ENCODE measurements at regions not wholly inside any gene's neighbourhood (a gene's known extent, or its start where the extent isn't known, plus 50 kb on each side); places are given as distances from the start of the nearest gene placed in this dataset.

GRCh38 chr14:71589609-71590008, 342.6 kb upstream of the RGS6 start:
- Histone ChIP-seq H4K20me1 (ENCODE audit: insufficient read depth) (no peaks in the 10 kb centered on the region), H3K4me3 (ENCODE audit: low read length) (no peak overlapping the region), H3K9ac (ENCODE audit: low read length) (no peak overlapping the region), H3K27ac (ENCODE audit: low read length) (no peak overlapping the region), H2AFZ (ENCODE audit: low read depth, low read length) (no peak overlapping the region), H3K79me2 (replicated peaks; ENCODE audit: insufficient read depth, low read length) (no peaks in the 10 kb centered on the region), H3K9me2 (ENCODE audit: insufficient read depth, low read length) (no peaks in the 10 kb centered on the region), H3K9me3 (ENCODE audit: low read length) (no peaks in the 10 kb centered on the region), H3F3A (ENCODE audit: insufficient read depth, low read length, poor library complexity, severe bottlenecking) (no peaks in the 10 kb centered on the region), H3K4me2 (ENCODE audit: low read length) (no peak overlapping the region), H3K27me3 (ENCODE audit: insufficient read depth, low read depth, low read length) (no peaks in the 10 kb centered on the region), H3K36me3 (ENCODE audit: insufficient read depth, low read length) (no peaks in the 10 kb centered on the region)
- no peak for TF ChIP-seq EP300 (conservative IDR thresholded peaks at IDR 0.05; ENCODE audit: poor library complexity, severe bottlenecking)
- no peak for TF ChIP-seq MXI1 (conservative IDR thresholded peaks at IDR 0.05; ENCODE audit: poor library complexity, severe bottlenecking)

DNA sequence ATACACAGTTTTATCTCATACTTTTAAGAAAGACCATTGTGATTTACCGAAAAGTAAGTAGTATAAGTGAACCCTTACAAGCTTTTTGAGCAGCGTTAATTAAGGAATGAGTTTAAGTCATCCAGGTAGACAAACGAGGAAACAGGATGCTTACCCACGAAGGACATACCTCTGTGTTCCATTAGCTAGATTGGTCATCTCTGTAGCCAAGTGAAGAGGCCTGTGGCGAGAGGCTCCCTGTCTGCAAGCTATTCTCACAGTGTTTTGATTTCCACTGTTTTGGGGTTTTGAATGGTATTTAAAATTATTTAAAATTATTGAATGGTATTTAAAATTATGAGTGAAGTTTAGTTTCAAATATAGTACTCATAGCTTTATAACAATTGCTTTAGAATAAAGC, 342.1 kb upstream of the RGS6 start:
- Histone ChIP-seq H4K20me1 (ENCODE audit: insufficient read depth) (no peaks in the 10 kb centered on the region), H3K9me2 (ENCODE audit: insufficient read depth, low read length) (no peaks in the 10 kb centered on the region), H3K4me3 (ENCODE audit: low read length) (peak overlapping the region; percentile 8), H3K9ac (ENCODE audit: low read length) (no peak overlapping the region), H3K4me2 (ENCODE audit: low read length) (no peak overlapping the region), H3K36me3 (ENCODE audit: insufficient read depth, low read length) (no peaks in the 10 kb centered on the region), H3K79me2 (replicated peaks; ENCODE audit: insufficient read depth, low read length) (no peaks in the 10 kb centered on the region), H3F3A (ENCODE audit: insufficient read depth, low read length, poor library complexity, severe bottlenecking) (no peaks in the 10 kb centered on the region), H3K9me3 (ENCODE audit: low read length) (no peaks in the 10 kb centered on the region), H3K27ac (ENCODE audit: low read length) (no peak overlapping the region), H3K27me3 (ENCODE audit: insufficient read depth, low read depth, low read length) (no peaks in the 10 kb centered on the region), H2AFZ (ENCODE audit: low read depth, low read length) (no peak overlapping the region)
- no peak for TF ChIP-seq MXI1 (conservative IDR thresholded peaks at IDR 0.05; ENCODE audit: poor library complexity, severe bottlenecking)
- no peak for TF ChIP-seq SMC3 (conservative IDR thresholded peaks at IDR 0.05; ENCODE audit: poor library complexity)
- no peak for TF ChIP-seq POLR2AphosphoS5 (IDR thresholded peaks at IDR 0.05)
- TF ChIP-seq, protein P1, sequence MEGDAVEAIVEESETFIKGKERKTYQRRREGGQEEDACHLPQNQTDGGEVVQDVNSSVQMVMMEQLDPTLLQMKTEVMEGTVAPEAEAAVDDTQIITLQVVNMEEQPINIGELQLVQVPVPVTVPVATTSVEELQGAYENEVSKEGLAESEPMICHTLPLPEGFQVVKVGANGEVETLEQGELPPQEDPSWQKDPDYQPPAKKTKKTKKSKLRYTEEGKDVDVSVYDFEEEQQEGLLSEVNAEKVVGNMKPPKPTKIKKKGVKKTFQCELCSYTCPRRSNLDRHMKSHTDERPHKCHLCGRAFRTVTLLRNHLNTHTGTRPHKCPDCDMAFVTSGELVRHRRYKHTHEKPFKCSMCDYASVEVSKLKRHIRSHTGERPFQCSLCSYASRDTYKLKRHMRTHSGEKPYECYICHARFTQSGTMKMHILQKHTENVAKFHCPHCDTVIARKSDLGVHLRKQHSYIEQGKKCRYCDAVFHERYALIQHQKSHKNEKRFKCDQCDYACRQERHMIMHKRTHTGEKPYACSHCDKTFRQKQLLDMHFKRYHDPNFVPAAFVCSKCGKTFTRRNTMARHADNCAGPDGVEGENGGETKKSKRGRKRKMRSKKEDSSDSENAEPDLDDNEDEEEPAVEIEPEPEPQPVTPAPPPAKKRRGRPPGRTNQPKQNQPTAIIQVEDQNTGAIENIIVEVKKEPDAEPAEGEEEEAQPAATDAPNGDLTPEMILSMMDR (IDR thresholded peaks at IDR 0.05; ENCODE audit: poor library complexity, severe bottlenecking) = no peak
- no peak for TF ChIP-seq RAD21 (conservative IDR thresholded peaks at IDR 0.05)
- no peak for TF ChIP-seq EP300 (conservative IDR thresholded peaks at IDR 0.05; ENCODE audit: poor library complexity, severe bottlenecking)
- TF ChIP-seq, protein P2, sequence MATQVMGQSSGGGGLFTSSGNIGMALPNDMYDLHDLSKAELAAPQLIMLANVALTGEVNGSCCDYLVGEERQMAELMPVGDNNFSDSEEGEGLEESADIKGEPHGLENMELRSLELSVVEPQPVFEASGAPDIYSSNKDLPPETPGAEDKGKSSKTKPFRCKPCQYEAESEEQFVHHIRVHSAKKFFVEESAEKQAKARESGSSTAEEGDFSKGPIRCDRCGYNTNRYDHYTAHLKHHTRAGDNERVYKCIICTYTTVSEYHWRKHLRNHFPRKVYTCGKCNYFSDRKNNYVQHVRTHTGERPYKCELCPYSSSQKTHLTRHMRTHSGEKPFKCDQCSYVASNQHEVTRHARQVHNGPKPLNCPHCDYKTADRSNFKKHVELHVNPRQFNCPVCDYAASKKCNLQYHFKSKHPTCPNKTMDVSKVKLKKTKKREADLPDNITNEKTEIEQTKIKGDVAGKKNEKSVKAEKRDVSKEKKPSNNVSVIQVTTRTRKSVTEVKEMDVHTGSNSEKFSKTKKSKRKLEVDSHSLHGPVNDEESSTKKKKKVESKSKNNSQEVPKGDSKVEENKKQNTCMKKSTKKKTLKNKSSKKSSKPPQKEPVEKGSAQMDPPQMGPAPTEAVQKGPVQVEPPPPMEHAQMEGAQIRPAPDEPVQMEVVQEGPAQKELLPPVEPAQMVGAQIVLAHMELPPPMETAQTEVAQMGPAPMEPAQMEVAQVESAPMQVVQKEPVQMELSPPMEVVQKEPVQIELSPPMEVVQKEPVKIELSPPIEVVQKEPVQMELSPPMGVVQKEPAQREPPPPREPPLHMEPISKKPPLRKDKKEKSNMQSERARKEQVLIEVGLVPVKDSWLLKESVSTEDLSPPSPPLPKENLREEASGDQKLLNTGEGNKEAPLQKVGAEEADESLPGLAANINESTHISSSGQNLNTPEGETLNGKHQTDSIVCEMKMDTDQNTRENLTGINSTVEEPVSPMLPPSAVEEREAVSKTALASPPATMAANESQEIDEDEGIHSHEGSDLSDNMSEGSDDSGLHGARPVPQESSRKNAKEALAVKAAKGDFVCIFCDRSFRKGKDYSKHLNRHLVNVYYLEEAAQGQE (IDR thresholded peaks at IDR 0.05; ENCODE audit: borderline replicate concordance) = no peak

DNA sequence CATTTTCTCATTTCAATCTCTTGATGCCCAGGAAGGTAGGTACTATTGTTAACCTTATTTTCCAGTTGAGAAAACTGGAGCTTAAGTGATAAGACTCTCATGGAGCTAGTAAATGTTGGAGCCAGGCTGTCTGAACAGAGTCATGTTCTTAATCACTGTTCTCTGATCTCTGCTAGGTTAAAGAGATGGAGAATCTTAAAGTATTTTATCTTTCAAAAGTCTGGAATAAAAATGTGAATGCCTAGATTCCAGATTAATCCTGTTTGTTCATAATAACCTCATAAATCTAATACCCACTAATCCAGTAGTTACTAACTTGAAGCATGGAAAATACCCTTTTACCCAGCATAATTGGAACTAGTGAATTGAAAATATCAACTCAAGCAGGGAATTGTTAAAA, 341.0 kb upstream of the RGS6 start:
- Histone ChIP-seq H3K4me3 (ENCODE audit: low read length) (no peak overlapping the region), H3K36me3 (ENCODE audit: insufficient read depth, low read length) (no peaks in the 10 kb centered on the region), H3K9me3 (ENCODE audit: low read length) (no peaks in the 10 kb centered on the region), H3K79me2 (replicated peaks; ENCODE audit: insufficient read depth, low read length) (no peaks in the 10 kb centered on the region), H3K27ac (ENCODE audit: low read length) (no peak overlapping the region), H3K27me3 (ENCODE audit: insufficient read depth, low read depth, low read length) (no peaks in the 10 kb centered on the region), H2AFZ (ENCODE audit: low read depth, low read length) (no peak overlapping the region), H3K4me2 (ENCODE audit: low read length) (no peak overlapping the region), H3K9ac (ENCODE audit: low read length) (no peak overlapping the region), H3F3A (ENCODE audit: insufficient read depth, low read length, poor library complexity, severe bottlenecking) (no peaks in the 10 kb centered on the region), H4K20me1 (ENCODE audit: insufficient read depth) (no peaks in the 10 kb centered on the region), H3K9me2 (ENCODE audit: insufficient read depth, low read length) (no peaks in the 10 kb centered on the region)
- TF ChIP-seq TAF1 (IDR thresholded peaks at IDR 0.05; ENCODE audit: low read depth) = no peak
- no peak for TF ChIP-seq EZH2 (IDR thresholded peaks at IDR 0.05; ENCODE audit: borderline replicate concordance, insufficient read depth, low read length, poor library complexity, severe bottlenecking)
- no peak for TF ChIP-seq POLR2AphosphoS5 (IDR thresholded peaks at IDR 0.05)
- TF ChIP-seq EP300 (conservative IDR thresholded peaks at IDR 0.05; ENCODE audit: poor library complexity, severe bottlenecking) = no peak
- TF ChIP-seq SMC3 (conservative IDR thresholded peaks at IDR 0.05; ENCODE audit: poor library complexity) = no peak
- no peak for TF ChIP-seq MXI1 (conservative IDR thresholded peaks at IDR 0.05; ENCODE audit: poor library complexity, severe bottlenecking)
- TF ChIP-seq, protein P2 (IDR thresholded peaks at IDR 0.05; ENCODE audit: borderline replicate concordance) = no peak
- no peak for TF ChIP-seq RAD21 (conservative IDR thresholded peaks at IDR 0.05)
- TF ChIP-seq, protein P1 (IDR thresholded peaks at IDR 0.05; ENCODE audit: poor library complexity, severe bottlenecking) = no peak
